OCI-LY3 (cell line): ENCODE measurements at regions not wholly inside any gene's neighbourhood (a gene's known extent, or its start where the extent isn't known, plus 50 kb on each side); places are given as distances from the start of the nearest gene placed in this dataset.

Experiments
- CTCF ChIP-seq: fragments of 200-600, 300-600 bp; sonication (generic); IDR thresholded peaks from 2 replicates; pipeline ENCODE4 v1.5.1; 2014; ENCODE audit warnings: antibody characterized with exemption, low read length, low read depth
- EZH2phosphoT487 ChIP-seq: fragments of 200-600 bp; shearing (Covaris generic); IDR thresholded peaks from 2 replicates; pipeline ENCODE4 v1.6.1; 2018; ENCODE audit warnings: antibody characterized with exemption, mixed run types, low read depth

GRCh38 chr6:6906570-6907213 lies 201.1 kb upstream of the RREB1 start:
- no peak for TF ChIP-seq CTCF
- no peak for TF ChIP-seq EZH2phosphoT487
